MM.1S (cell line): ENCODE measurements at regions not wholly inside any gene's neighbourhood (a gene's known extent, or its start where the extent isn't known, plus 50 kb on each side); places are given as distances from the start of the nearest gene placed in this dataset.

Experiments
- CTCF ChIP-seq: fragments of 300-600 bp; sonication (generic); IDR thresholded peaks from 2 replicates; pipeline ENCODE4 v1.5.1; 2016; ENCODE audit warnings: antibody characterized with exemption, low read length, mixed read lengths
- EZH2 ChIP-seq: fragments of 300-600 bp; sonication (generic); optimal IDR thresholded peaks from 2 replicates; pipeline ENCODE3; 2017; ENCODE audit warnings: low read depth, mild to moderate bottlenecking, antibody characterized with exemption, low read length, mixed read lengths

- no peak for TF ChIP-seq CTCF
- no peak for TF ChIP-seq EZH2
Observed at GRCh38 chr12:131607658-131608447, 103.0 kb upstream of the SFSWAP start.
